ENCODE measurements at regions not wholly inside any gene's neighbourhood (a gene's known extent, or its start where the extent isn't known, plus 50 kb on each side); places are given as distances from the start of the nearest gene placed in this dataset.

GRCh38 chr3:181930105-181930504 is 218.4 kb downstream of the SOX2 start:
- TF ChIP-seq CTCF (IDR thresholded peaks at IDR 0.05) (no peak), POLR2AphosphoS5 (IDR thresholded peaks at IDR 0.05; ENCODE audit: insufficient read depth in 1 of 2, low read depth in 1 of 2) (no peak)

Data from vagina (tissue), 2 donors.